Tibial nerve (tissue), 4 donors: ENCODE measurements at regions not wholly inside any gene's neighbourhood (a gene's known extent, or its start where the extent isn't known, plus 50 kb on each side); places are given as distances from the start of the nearest gene placed in this dataset.

Source experiments
- DNase-seq, 2 donors: peaks; one replicate each; pipeline ENCODE4 v3.0.0-alpha.2; 2019; ENCODE audit warnings: low spot score in 2 of 2
- H3K27ac ChIP-seq, 4 donors: fragments of 200-600 bp; sonication (generic) in 3 of 4; one replicate each; pipeline ENCODE4 v1.5.1; 2017 to 2019; ENCODE audit warnings: mild to moderate bottlenecking in 1 of 4
- H3K27me3 ChIP-seq, 2 donors: fragments of 200-600 bp; sonication (generic) in 1 of 2; one replicate each; pipeline versions ENCODE4 v1.5.1 to v1.6.0; 2017 to 2019
- H3K36me3 ChIP-seq, 3 donors: fragments of 200-600 bp; sonication (generic); one replicate each; pipeline ENCODE4 v1.5.1; 2018 to 2019
- H3K4me1 ChIP-seq, 4 donors: fragments of 200-600 bp; sonication (generic) in 3 of 4; one replicate each; pipeline ENCODE4 v1.5.1; 2017 to 2019
- H3K4me3 ChIP-seq, 4 donors: fragments of 200-600 bp; sonication (generic) in 3 of 4; one replicate each; pipeline ENCODE4 v1.5.1; 2017 to 2019; ENCODE audit warnings: mild to moderate bottlenecking in 1 of 4, moderate library complexity in 1 of 4
- H3K9me3 ChIP-seq, 4 donors: fragments of 200-600 bp; sonication (generic) in 3 of 4; one replicate each; pipeline ENCODE4 v1.5.1; 2017 to 2019
- CTCF ChIP-seq, 5 experiments: fragments of 200-600 bp in 3 of 5; fragments of 450-650 bp in 2 of 5; sonication (generic) in 3 of 5; IDR thresholded peaks; one replicate each; pipeline ENCODE4 v1.5.1; 2016 to 2019; ENCODE audit warnings: antibody characterized with exemption in 5 of 5, mild to moderate bottlenecking in 3 of 5, moderate library complexity in 2 of 5
- EP300 ChIP-seq, 2 donors: sonication (generic); formaldehyde crosslinking; IDR thresholded peaks; one replicate each; pipeline ENCODE4 v1.6.1; 2017; ENCODE audit warnings: antibody characterized with exemption in 2 of 2, mild to moderate bottlenecking in 1 of 2
- POLR2A ChIP-seq, 2 donors: fragments of 450-650 bp; IDR thresholded peaks; one replicate each; pipeline ENCODE4 v1.6.1; 2017; ENCODE audit warnings: antibody characterized with exemption in 2 of 2, mild to moderate bottlenecking in 2 of 2, moderate library complexity in 2 of 2
- WGBS, 2 donors: methylation state at CpG; one replicate each; pipeline ENCODE4 v1.1.5; 2018; 5-methylcytosine and 5-hydroxymethylcytosine counted together

GRCh38 chr2:191593622-191594385 lies 84.1 kb upstream of the NABP1 start:
- no peaks in the 10 kb centered on the region for H3K4me1 ChIP-seq
- WGBS, 2 donors = 71 to 86% methylated on average over 5 of the region's 5 CpGs
- no peak for DNase-seq
- no peaks in the 10 kb centered on the region for H3K9me3 ChIP-seq
- H3K27ac ChIP-seq = no peak overlapping the region
- H3K36me3 ChIP-seq = no peaks in the 10 kb centered on the region
- no peaks in the 10 kb centered on the region for H3K27me3 ChIP-seq
- H3K4me3 ChIP-seq = no peak overlapping the region
- TF ChIP-seq EP300 (IDR thresholded peaks at IDR 0.05) = no peak
- TF ChIP-seq CTCF (IDR thresholded peaks at IDR 0.05) = no peak
- TF ChIP-seq POLR2A (IDR thresholded peaks at IDR 0.05) = no peak

- H3K9me3 ChIP-seq = no peaks in the 10 kb centered on the region
- H3K4me1 ChIP-seq = no peaks in the 10 kb centered on the region
- 85 to 88% methylated on average over 9 of the region's 9 CpGs for WGBS, 2 donors
- TF ChIP-seq CTCF (IDR thresholded peaks at IDR 0.05) (no peak), POLR2A (IDR thresholded peaks at IDR 0.05) (no peak)
- no peak overlapping the region for H3K27ac ChIP-seq
- no peak for DNase-seq
- no peaks in the 10 kb centered on the region for H3K36me3 ChIP-seq
- no peaks in the 10 kb centered on the region for H3K27me3 ChIP-seq
- no peak overlapping the region for H3K4me3 ChIP-seq
Measured at GRCh38 chr2:191597186-191597751, 80.7 kb upstream of the NABP1 start.

DNA sequence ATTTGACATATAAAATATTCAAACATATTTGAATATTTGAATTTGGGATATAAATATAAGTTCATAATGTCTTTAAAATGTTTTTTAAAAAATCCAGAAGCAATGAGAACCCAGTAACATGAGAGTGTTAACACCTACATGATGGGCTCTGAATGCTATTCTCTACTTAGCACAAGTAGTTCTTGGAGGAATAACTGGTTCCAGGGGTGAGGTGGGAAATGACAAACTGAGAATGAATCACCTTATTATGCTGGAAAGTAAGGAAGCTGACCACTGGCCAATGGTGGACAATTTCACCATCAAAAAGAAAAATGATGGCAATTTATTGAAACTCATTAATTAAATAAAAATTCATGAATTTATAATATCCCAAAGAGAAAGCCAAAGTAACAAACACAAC lies 79.6 kb upstream of the NABP1 start:
- Histone ChIP-seq H3K27ac (no peak overlapping the region), H3K36me3 (no peaks in the 10 kb centered on the region), H3K4me3 (no peak overlapping the region), H3K27me3 (no peaks in the 10 kb centered on the region), H3K9me3 (no peaks in the 10 kb centered on the region), H3K4me1 (no peaks in the 10 kb centered on the region)
- DNase-seq = no peak
- TF ChIP-seq EP300 (IDR thresholded peaks at IDR 0.05) (no peak), POLR2A (IDR thresholded peaks at IDR 0.05) (no peak), CTCF (IDR thresholded peaks at IDR 0.05) (no peak)

DNA sequence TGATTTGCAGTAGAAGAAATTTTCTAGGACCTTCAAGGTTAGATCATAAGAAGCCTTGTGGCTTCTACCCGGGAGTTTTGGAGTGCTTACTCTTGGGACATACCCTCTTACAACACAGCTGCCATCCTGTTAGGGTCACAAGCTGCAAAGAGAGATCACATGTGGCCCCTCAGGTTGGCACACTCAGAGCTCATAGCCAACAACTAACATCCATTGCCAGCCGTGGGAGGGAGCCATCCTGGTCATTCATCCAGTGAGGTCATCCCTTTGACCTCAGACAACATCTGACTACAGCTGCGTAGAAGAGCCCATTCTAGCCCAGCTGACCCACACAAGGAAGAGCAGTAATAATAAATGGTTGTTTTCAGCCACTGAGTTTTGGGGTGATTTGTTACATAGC lies 76.9 kb upstream of the NABP1 start:
- no peaks in the 10 kb centered on the region for H3K4me1 ChIP-seq
- no peak for TF ChIP-seq EP300 (IDR thresholded peaks at IDR 0.05)
- no peak for TF ChIP-seq POLR2A (IDR thresholded peaks at IDR 0.05)
- no peak for TF ChIP-seq CTCF (IDR thresholded peaks at IDR 0.05)
- H3K36me3 ChIP-seq = no peaks in the 10 kb centered on the region
- no peak for DNase-seq
- no peaks in the 10 kb centered on the region for H3K9me3 ChIP-seq
- 66 to 68% methylated on average over 3 of the region's 3 CpGs for WGBS, 2 donors
- H3K27ac ChIP-seq = no peak overlapping the region
- no peaks in the 10 kb centered on the region for H3K27me3 ChIP-seq
- H3K4me3 ChIP-seq = no peak overlapping the region

- H3K4me3 ChIP-seq = no peak overlapping the region
- WGBS, 2 donors = 95 to 96% methylated on average over 4 of the region's 4 CpGs
- no peaks in the 10 kb centered on the region for H3K4me1 ChIP-seq
- DNase-seq = no peak
- H3K27me3 ChIP-seq = no peaks in the 10 kb centered on the region
- no peaks in the 10 kb centered on the region for H3K9me3 ChIP-seq
- TF ChIP-seq CTCF (IDR thresholded peaks at IDR 0.05) = no peak
- no peak for TF ChIP-seq EP300 (IDR thresholded peaks at IDR 0.05)
- TF ChIP-seq POLR2A (IDR thresholded peaks at IDR 0.05) = no peak
- H3K36me3 ChIP-seq = no peaks in the 10 kb centered on the region
- H3K27ac ChIP-seq = no peak overlapping the region
Measured at GRCh38 chr2:191604154-191604553, 73.8 kb upstream of the NABP1 start.
